Ascending aorta (tissue), 2 donors: ENCODE measurements at regions not wholly inside any gene's neighbourhood (a gene's known extent, or its start where the extent isn't known, plus 50 kb on each side); places are given as distances from the start of the nearest gene placed in this dataset.

Experiments used
- DNase-seq, 2 donors: peaks; one replicate each; pipeline ENCODE4 v3.0.0-alpha.2; 2019; ENCODE audit warnings: low spot score in 2 of 2
- H3K27ac ChIP-seq, 2 donors: fragments of 200-600 bp; sonication (generic); one replicate each; pipeline ENCODE4 v1.5.1; 2016 to 2017; ENCODE audit warnings: mild to moderate bottlenecking in 1 of 2
- H3K27me3 ChIP-seq: fragments of 200-600 bp; sonication (generic); one replicate; pipeline ENCODE4 v1.5.1; 2017
- H3K36me3 ChIP-seq, 2 donors: fragments of 200-600 bp; sonication (generic); one replicate each; pipeline ENCODE4 v1.5.1; 2016
- H3K4me1 ChIP-seq, 2 donors: fragments of 200-600 bp; sonication (generic); one replicate each; pipeline ENCODE4 v1.5.1; 2016 to 2017; ENCODE audit warnings: mild to moderate bottlenecking in 1 of 2
- H3K4me3 ChIP-seq, 2 donors: fragments of 200-600 bp; sonication (generic); one replicate each; pipeline ENCODE4 v1.5.1; 2016 to 2017; ENCODE audit warnings: mild to moderate bottlenecking in 1 of 2
- H3K9me3 ChIP-seq, 2 donors: fragments of 200-600 bp; sonication (generic); one replicate each; pipeline ENCODE4 v1.5.1; 2016
- CTCF ChIP-seq, 3 experiments: fragments of 200-600 bp in 2 of 3; fragments of 450-650 bp in 1 of 3; sonication (generic) in 2 of 3; IDR thresholded peaks; one replicate each; pipeline ENCODE4 v1.5.1; 2016 to 2019; ENCODE audit warnings: antibody characterized with exemption in 3 of 3, mild to moderate bottlenecking in 1 of 3, moderate library complexity in 1 of 3
- intact Hi-C: fragments of 100-400 bp; cut with DNase I; formaldehyde crosslinking; loops from one replicate; pipeline ENCODE4 v1.15.1; 2023

DNA sequence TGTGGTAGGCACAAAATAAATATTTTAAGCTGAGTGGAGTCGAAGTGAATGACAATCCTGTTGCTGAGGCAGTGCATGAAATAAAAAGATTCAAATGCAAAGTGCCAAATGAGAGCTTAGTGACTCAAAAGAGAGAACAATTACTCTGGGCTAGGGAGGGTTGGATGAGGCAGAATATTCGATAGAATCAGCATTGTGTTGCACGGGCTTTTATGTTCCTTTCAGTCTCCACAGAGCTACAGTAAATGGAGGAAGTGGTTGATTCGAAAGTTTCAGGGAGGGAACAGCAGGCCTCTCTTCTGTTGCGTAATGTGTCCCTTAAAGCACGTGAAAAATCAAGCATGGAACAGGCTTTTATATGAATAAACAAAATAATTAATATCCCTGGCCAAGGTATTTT, 599.3 kb upstream of the CELF2 start:
- Histone ChIP-seq H3K36me3 (no peaks in the 10 kb centered on the region), H3K27me3 (no peaks in the 10 kb centered on the region), H3K4me1 (no peaks in the 10 kb centered on the region), H3K27ac (no peak overlapping the region), H3K4me3 (no peak overlapping the region), H3K9me3 (no peaks in the 10 kb centered on the region)
- intact Hi-C loops, result no loop called here
- no peak for DNase-seq
- TF ChIP-seq CTCF (IDR thresholded peaks at IDR 0.05), result no peak

DNA sequence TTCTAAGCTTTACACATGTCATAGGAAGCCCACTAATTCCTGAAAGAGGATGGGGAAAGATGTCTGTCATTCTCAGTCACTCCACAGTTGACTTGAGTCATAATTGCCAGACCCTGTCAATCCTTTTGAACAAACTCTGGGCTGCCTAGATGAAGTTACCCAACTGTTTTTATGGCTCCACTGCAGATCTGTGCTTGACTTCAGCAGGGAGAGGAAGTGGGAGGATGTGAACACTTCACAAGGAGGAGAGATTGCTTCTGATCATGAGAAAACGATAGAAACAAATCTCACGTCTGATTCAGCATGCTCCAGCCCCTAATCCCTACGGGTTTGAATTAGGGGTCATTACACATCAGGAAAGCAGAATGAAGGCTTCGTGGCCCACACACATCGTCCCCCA, 596.6 kb upstream of the CELF2 start:
- Histone ChIP-seq H3K27me3 (no peaks in the 10 kb centered on the region), H3K4me3 (no peak overlapping the region), H3K9me3 (no peaks in the 10 kb centered on the region), H3K27ac (no peak overlapping the region), H3K36me3 (no peaks in the 10 kb centered on the region), H3K4me1 (no peaks in the 10 kb centered on the region)
- DNase-seq, result no peak
- TF ChIP-seq CTCF (IDR thresholded peaks at IDR 0.05), result no peak
- intact Hi-C loops, result no loop called here

- no peak for TF ChIP-seq CTCF (IDR thresholded peaks at IDR 0.05)
- Histone ChIP-seq H3K4me3 (no peak overlapping the region), H3K9me3 (no peaks in the 10 kb centered on the region), H3K27me3 (no peaks in the 10 kb centered on the region), H3K4me1 (no peaks in the 10 kb centered on the region), H3K36me3 (no peaks in the 10 kb centered on the region), H3K27ac (no peak overlapping the region)
- intact Hi-C loops, result no loop called here
- no peak for DNase-seq
Observed at GRCh38 chr10:10431422-10432066, 586.1 kb upstream of the CELF2 start.

DNA sequence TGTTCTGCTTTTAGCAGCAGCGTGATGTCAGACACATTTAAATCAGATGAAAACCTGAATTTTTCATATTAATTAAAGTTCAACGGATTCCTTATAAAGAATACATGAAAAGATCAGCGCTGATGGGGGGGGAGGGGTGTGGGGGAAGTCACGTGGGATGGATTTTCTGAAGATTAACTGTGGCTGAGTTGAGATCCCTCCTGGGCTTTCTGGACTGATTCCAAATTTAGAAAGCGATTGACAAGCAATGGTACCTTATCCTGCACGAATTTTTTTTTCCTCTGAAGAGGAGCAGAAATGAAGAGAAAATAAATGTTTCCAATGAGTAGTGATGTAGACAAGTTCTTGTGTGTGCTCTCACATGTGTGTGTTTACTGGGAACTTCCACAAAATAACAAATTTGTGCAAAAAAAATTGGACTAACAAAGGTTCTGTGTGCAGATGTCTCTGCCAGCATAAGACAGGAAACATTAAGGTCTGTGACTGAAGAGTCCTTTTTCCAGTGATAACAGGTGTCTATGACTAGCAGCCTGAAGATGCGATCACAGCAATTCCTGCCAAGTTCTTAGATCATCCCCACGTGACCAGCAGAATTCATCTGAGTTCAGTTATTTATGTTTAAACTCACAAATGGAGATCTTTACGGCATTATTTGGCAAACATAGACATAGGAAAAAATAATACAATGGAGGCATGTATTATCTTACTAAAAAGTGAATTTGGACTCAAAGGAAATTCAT, 585.2 kb upstream of the CELF2 start:
- H3K27ac ChIP-seq, result no peak overlapping the region

DNA sequence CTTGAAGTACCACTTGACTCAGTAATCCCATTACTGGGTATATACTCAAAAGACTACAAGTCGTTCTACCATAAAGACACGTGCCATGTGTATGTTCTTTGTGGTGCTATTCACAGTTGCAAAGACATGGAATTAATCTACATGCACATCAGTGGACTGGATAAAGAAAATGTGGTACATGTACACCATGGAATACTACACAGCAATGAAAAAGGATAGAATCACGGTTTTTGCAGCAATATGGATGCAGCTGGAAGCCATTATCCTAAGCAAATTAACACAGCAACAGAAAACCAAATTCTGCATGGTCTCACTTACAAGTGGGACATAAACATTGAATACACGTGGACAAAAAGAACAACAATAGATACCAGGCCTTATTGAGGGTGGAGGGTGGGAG, 583.4 kb upstream of the CELF2 start:
- Histone ChIP-seq H3K4me1 (no peaks in the 10 kb centered on the region), H3K27me3 (no peaks in the 10 kb centered on the region), H3K36me3 (no peaks in the 10 kb centered on the region), H3K4me3 (no peak overlapping the region), H3K27ac (no peak overlapping the region), H3K9me3 (no peaks in the 10 kb centered on the region)
- no peak for TF ChIP-seq CTCF (IDR thresholded peaks at IDR 0.05)
- DNase-seq, result no peak
- intact Hi-C loops, result no loop called here

More for the DNA sequence above, 585.2 kb upstream of the CELF2 start:
- no peaks in the 10 kb centered on the region for H3K36me3 ChIP-seq
- intact Hi-C loops, result no loop called here
- H3K27me3 ChIP-seq, result no peaks in the 10 kb centered on the region
- TF ChIP-seq CTCF (IDR thresholded peaks at IDR 0.05), result no peak
- H3K4me3 ChIP-seq, result no peak overlapping the region
- no peaks in the 10 kb centered on the region for H3K9me3 ChIP-seq
- no peaks in the 10 kb centered on the region for H3K4me1 ChIP-seq
- no peak for DNase-seq
